WTC11 (cell line): ENCODE measurements at regions not wholly inside any gene's neighbourhood (a gene's known extent, or its start where the extent isn't known, plus 50 kb on each side); places are given as distances from the start of the nearest gene placed in this dataset.

Experiments used
- ATAC-seq: fragments of 200-7000 bp; cut with Tn5 transposase; 2 replicates; pipeline ENCODE4 v1.10.0; 2021; ENCODE audit warnings: mild to moderate bottlenecking, moderate library complexity
- CTCF ChIA-PET: fragments of 300-600 bp; sonication (Branson Sonifier 250); formaldehyde crosslinking; loops from one replicate; lab custom pipeline; 2021; ENCODE audit warnings: antibody characterized with exemption; lab: Charles Lee
- POLR2A ChIA-PET: fragments of 350-600 bp; sonication (Branson Sonifier 250); formaldehyde crosslinking; loops from one replicate; lab custom pipeline; 2021; ENCODE audit warnings: antibody characterized with exemption; lab: Charles Lee
- DNase-seq: peaks from one replicate; pipeline ENCODE4 v3.0.0; 2021; ENCODE audit warnings: low spot score
- H3K27ac Mint-ChIP-seq: 2 replicates; pipeline ENCODE4 v1.8.0; 2021; ENCODE audit warnings: mixed read lengths
- H3K27me3 Mint-ChIP-seq: 2 replicates; pipeline ENCODE4 v1.8.0; 2021; ENCODE audit warnings: low read depth, mild to moderate bottlenecking, moderate library complexity, mixed read lengths
- H3K36me3 Mint-ChIP-seq: 2 replicates; pipeline ENCODE4 v1.8.0; 2021; ENCODE audit warnings: mixed read lengths
- H3K4me1 Mint-ChIP-seq: 2 replicates; pipeline ENCODE4 v1.8.0; 2022; ENCODE audit warnings: mixed read lengths
- H3K4me3 Mint-ChIP-seq: 2 replicates; pipeline ENCODE4 v1.8.0; 2021; ENCODE audit warnings: mild to moderate bottlenecking, moderate library complexity, mixed read lengths
- H3K9me3 Mint-ChIP-seq: 2 replicates; pipeline ENCODE4 v1.8.0; 2021; ENCODE audit warnings: mixed read lengths
- ATF3 ChIP-seq: sonication (generic); formaldehyde crosslinking; conservative IDR thresholded peaks from 2 replicates; pipeline ENCODE4 v1.8.1; 2022; ENCODE audit warnings: mild to moderate bottlenecking, missing genetic modification reagents
- CTCF ChIP-seq: fragments of 200-600 bp; IDR thresholded peaks from 2 replicates; pipeline ENCODE4 v1.8.0; 2022; ENCODE audit warnings: antibody characterized with exemption
- E2F4 ChIP-seq: sonication (generic); formaldehyde crosslinking; IDR thresholded peaks from 2 replicates; pipeline ENCODE4 v1.8.1; 2022; ENCODE audit warnings: low read depth, mild to moderate bottlenecking, moderate library complexity, missing genetic modification reagents, borderline replicate concordance
- ELF4 ChIP-seq: sonication (generic); formaldehyde crosslinking; IDR thresholded peaks from 2 replicates; pipeline ENCODE4 v1.8.1; 2022; ENCODE audit warnings: low read depth, mild to moderate bottlenecking, moderate library complexity, missing genetic modification reagents
- FOXJ3 ChIP-seq: sonication (generic); formaldehyde crosslinking; IDR thresholded peaks from 2 replicates; pipeline ENCODE4 v1.9.0; 2021; ENCODE audit warnings: missing genetic modification reagents, mild to moderate bottlenecking, borderline replicate concordance
- FOXP1 ChIP-seq: sonication (generic); formaldehyde crosslinking; IDR thresholded peaks from 2 replicates; pipeline ENCODE4 v1.8.0; 2022; ENCODE audit warnings: missing genetic modification reagents, mild to moderate bottlenecking, moderate library complexity, borderline replicate concordance
- GTF2I ChIP-seq: fragments of 250-450 bp; sonication (Bioruptor Pico); conservative IDR thresholded peaks from 2 replicates; pipeline ENCODE4 v1.4.0; 2021; ENCODE audit warnings: mild to moderate bottlenecking
- HMGXB4 ChIP-seq: sonication (generic); formaldehyde crosslinking; IDR thresholded peaks from 2 replicates; pipeline ENCODE4 v1.8.1; 2023; ENCODE audit warnings: mild to moderate bottlenecking, moderate library complexity, missing genetic modification reagents
- KAT7 ChIP-seq: sonication (generic); formaldehyde crosslinking; IDR thresholded peaks from 2 replicates; pipeline ENCODE4 v1.8.1; 2023; ENCODE audit warnings: missing genetic modification reagents, mild to moderate bottlenecking, borderline replicate concordance
- NFYB ChIP-seq: sonication (generic); formaldehyde crosslinking; conservative IDR thresholded peaks from 2 replicates; pipeline ENCODE4 v1.8.0; 2022; ENCODE audit warnings: low read depth, missing genetic modification reagents
- SMAD3 ChIP-seq: sonication (generic); formaldehyde crosslinking; IDR thresholded peaks from 2 replicates; pipeline ENCODE4 v1.8.0; 2022; ENCODE audit warnings: missing genetic modification reagents, mild to moderate bottlenecking, borderline replicate concordance
- SOX15 ChIP-seq: fragments of 250-450 bp; sonication (Bioruptor Pico); IDR thresholded peaks from 2 replicates; pipeline ENCODE4 v1.9.0; 2021; ENCODE audit warnings: mild to moderate bottlenecking
- TCF7 ChIP-seq: sonication (generic); formaldehyde crosslinking; IDR thresholded peaks from 2 replicates; pipeline ENCODE4 v1.8.0; 2022; ENCODE audit warnings: mild to moderate bottlenecking, low read depth, missing genetic modification reagents, moderate library complexity
- TEAD1 ChIP-seq: sonication (generic); formaldehyde crosslinking; IDR thresholded peaks from 2 replicates; pipeline ENCODE4 v1.8.0; 2022; ENCODE audit warnings: mild to moderate bottlenecking, missing genetic modification reagents
- TP53 ChIP-seq: sonication (generic); formaldehyde crosslinking; IDR thresholded peaks from 2 replicates; pipeline ENCODE4 v1.8.1; 2023; ENCODE audit warnings: mild to moderate bottlenecking, missing genetic modification reagents
- ZNF121 ChIP-seq: sonication (generic); formaldehyde crosslinking; IDR thresholded peaks from 2 replicates; pipeline ENCODE4 v1.8.0; 2023; ENCODE audit warnings: missing genetic modification reagents
- ZNF263 ChIP-seq: sonication (generic); formaldehyde crosslinking; IDR thresholded peaks from 2 replicates; pipeline ENCODE4 v1.8.1; 2022; ENCODE audit warnings: low read depth, mild to moderate bottlenecking, moderate library complexity, missing genetic modification reagents
- ZNF416 ChIP-seq: fragments of 250-450 bp; sonication (Bioruptor Pico); IDR thresholded peaks from 2 replicates; pipeline ENCODE4 v1.9.0; 2021; ENCODE audit warnings: mild to moderate bottlenecking, inconsistent platforms
- TF ChIP-seq, protein P1 (sequence below): sonication (generic); formaldehyde crosslinking; IDR thresholded peaks from 2 replicates; pipeline ENCODE4 v1.8.1; 2023; ENCODE audit warnings: mild to moderate bottlenecking, missing genetic modification reagents
- TF ChIP-seq, protein P2 (sequence below): sonication (generic); formaldehyde crosslinking; IDR thresholded peaks from 2 replicates; pipeline ENCODE4 v1.8.1; 2023; ENCODE audit warnings: mild to moderate bottlenecking, missing genetic modification reagents, borderline replicate concordance
- TF ChIP-seq, protein P3 (sequence below): fragments of 250-450 bp; sonication (Bioruptor Pico); IDR thresholded peaks from 2 replicates; pipeline ENCODE4 v1.9.0; 2021; ENCODE audit warnings: mild to moderate bottlenecking
- TF ChIP-seq, protein P4 (sequence below): sonication (generic); formaldehyde crosslinking; IDR thresholded peaks from 2 replicates; pipeline ENCODE4 v1.8.1; 2022; ENCODE audit warnings: mild to moderate bottlenecking, moderate library complexity, missing genetic modification reagents

DNA sequence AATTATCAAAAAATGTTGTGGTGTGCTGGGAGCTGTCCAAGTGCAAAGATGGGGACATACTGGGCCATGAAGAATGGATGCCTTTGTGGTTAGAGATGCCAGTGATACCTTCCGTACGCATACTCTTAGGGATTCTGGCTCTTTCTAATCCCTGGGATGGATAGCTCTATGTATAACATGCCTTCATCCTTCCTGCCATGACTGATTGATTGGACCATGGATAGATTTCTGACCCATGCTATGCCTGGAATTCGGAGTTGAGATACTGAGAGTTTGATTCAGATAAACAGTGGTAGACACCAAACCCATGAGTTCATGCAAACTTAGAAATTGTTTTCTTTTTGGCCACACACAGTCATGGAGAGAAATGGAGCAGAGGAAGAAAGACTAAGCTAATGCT lies 147.2 kb upstream of the WDFY3 start:
- Mint-ChIP-seq H3K27me3 (no peaks in the 10 kb centered on the region), H3K27ac (no peak overlapping the region), H3K4me3 (no peak overlapping the region), H3K4me1 (0 out of 2 replicates have a peak, but pooled peaks cover 3% of the 10 kb centered on the region), H3K36me3 (no peaks in the 10 kb centered on the region), H3K9me3 (peaks cover 19% of the 10 kb centered on the region)
- TF ChIP-seq, protein P1, sequence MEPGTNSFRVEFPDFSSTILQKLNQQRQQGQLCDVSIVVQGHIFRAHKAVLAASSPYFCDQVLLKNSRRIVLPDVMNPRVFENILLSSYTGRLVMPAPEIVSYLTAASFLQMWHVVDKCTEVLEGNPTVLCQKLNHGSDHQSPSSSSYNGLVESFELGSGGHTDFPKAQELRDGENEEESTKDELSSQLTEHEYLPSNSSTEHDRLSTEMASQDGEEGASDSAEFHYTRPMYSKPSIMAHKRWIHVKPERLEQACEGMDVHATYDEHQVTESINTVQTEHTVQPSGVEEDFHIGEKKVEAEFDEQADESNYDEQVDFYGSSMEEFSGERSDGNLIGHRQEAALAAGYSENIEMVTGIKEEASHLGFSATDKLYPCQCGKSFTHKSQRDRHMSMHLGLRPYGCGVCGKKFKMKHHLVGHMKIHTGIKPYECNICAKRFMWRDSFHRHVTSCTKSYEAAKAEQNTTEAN (CRISPR knock-in tag) = no peak
- TF ChIP-seq KAT7 (CRISPR knock-in tag) = no peak
- no peak for TF ChIP-seq FOXP1 (CRISPR knock-in tag)
- TF ChIP-seq HMGXB4 (CRISPR knock-in tag) = no peak
- TF ChIP-seq ZNF121 (CRISPR knock-in tag) = no peak
- no peak for TF ChIP-seq TP53 (CRISPR knock-in tag)
- no peak for TF ChIP-seq ELF4 (CRISPR knock-in tag)
- TF ChIP-seq E2F4 (CRISPR knock-in tag) = no peak
- TF ChIP-seq ZNF416 (CRISPR knock-in tag) = no peak
- no peak for TF ChIP-seq ATF3
- TF ChIP-seq CTCF = no peak
- no peak for TF ChIP-seq TEAD1 (CRISPR knock-in tag)
- TF ChIP-seq FOXJ3 = no peak
- TF ChIP-seq, protein P2, sequence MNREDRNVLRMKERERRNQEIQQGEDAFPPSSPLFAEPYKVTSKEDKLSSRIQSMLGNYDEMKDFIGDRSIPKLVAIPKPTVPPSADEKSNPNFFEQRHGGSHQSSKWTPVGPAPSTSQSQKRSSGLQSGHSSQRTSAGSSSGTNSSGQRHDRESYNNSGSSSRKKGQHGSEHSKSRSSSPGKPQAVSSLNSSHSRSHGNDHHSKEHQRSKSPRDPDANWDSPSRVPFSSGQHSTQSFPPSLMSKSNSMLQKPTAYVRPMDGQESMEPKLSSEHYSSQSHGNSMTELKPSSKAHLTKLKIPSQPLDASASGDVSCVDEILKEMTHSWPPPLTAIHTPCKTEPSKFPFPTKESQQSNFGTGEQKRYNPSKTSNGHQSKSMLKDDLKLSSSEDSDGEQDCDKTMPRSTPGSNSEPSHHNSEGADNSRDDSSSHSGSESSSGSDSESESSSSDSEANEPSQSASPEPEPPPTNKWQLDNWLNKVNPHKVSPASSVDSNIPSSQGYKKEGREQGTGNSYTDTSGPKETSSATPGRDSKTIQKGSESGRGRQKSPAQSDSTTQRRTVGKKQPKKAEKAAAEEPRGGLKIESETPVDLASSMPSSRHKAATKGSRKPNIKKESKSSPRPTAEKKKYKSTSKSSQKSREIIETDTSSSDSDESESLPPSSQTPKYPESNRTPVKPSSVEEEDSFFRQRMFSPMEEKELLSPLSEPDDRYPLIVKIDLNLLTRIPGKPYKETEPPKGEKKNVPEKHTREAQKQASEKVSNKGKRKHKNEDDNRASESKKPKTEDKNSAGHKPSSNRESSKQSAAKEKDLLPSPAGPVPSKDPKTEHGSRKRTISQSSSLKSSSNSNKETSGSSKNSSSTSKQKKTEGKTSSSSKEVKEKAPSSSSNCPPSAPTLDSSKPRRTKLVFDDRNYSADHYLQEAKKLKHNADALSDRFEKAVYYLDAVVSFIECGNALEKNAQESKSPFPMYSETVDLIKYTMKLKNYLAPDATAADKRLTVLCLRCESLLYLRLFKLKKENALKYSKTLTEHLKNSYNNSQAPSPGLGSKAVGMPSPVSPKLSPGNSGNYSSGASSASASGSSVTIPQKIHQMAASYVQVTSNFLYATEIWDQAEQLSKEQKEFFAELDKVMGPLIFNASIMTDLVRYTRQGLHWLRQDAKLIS (CRISPR knock-in tag) = no peak
- no peak for TF ChIP-seq SOX15
- ATAC-seq (no peak), DNase-seq (no peak)
- POLR2A ChIA-PET = no interaction called here
- CTCF ChIA-PET = no interaction called here

DNA sequence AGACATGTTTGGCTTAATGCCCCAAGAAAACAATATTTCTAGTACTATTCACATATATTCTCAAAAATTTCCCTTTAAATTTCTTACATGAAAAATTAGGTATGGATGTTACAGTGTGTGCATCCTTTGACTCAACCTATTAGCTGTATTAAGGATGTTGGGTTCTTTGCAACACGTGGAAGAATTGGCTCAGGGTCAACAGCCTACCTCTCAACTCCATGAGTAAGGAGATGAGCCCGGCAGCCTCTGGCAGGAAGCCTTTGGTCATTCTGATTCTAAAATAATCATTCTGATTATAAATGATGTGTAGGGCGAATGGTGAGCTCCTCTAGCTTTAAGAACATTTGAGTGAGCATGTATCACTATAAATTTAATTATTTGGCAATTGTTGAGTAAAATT lies 148.0 kb upstream of the WDFY3 start:
- ChIA-PET CTCF (no interaction called here), POLR2A (no interaction called here)
- Mint-ChIP-seq H3K4me3 (no peak overlapping the region), H3K36me3 (no peaks in the 10 kb centered on the region), H3K4me1 (0 out of 2 replicates have a peak, but pooled peaks cover 3% of the 10 kb centered on the region), H3K27ac (no peak overlapping the region), H3K9me3 (peaks cover 25% of the 10 kb centered on the region), H3K27me3 (no peaks in the 10 kb centered on the region)
- ATAC-seq (no peak), DNase-seq (no peak)
- TF ChIP-seq, protein P3, sequence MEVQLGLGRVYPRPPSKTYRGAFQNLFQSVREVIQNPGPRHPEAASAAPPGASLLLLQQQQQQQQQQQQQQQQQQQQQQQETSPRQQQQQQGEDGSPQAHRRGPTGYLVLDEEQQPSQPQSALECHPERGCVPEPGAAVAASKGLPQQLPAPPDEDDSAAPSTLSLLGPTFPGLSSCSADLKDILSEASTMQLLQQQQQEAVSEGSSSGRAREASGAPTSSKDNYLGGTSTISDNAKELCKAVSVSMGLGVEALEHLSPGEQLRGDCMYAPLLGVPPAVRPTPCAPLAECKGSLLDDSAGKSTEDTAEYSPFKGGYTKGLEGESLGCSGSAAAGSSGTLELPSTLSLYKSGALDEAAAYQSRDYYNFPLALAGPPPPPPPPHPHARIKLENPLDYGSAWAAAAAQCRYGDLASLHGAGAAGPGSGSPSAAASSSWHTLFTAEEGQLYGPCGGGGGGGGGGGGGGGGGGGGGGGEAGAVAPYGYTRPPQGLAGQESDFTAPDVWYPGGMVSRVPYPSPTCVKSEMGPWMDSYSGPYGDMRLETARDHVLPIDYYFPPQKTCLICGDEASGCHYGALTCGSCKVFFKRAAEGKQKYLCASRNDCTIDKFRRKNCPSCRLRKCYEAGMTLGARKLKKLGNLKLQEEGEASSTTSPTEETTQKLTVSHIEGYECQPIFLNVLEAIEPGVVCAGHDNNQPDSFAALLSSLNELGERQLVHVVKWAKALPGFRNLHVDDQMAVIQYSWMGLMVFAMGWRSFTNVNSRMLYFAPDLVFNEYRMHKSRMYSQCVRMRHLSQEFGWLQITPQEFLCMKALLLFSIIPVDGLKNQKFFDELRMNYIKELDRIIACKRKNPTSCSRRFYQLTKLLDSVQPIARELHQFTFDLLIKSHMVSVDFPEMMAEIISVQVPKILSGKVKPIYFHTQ (CRISPR knock-in tag) = no peak
- no peak for TF ChIP-seq ZNF263 (CRISPR knock-in tag)
- TF ChIP-seq ZNF416 (CRISPR knock-in tag) = no peak
- TF ChIP-seq GTF2I (CRISPR knock-in tag) = no peak
- TF ChIP-seq TCF7 (CRISPR knock-in tag) = no peak
- no peak for TF ChIP-seq NFYB (CRISPR knock-in tag)
- TF ChIP-seq ZNF121 (CRISPR knock-in tag) = no peak
- TF ChIP-seq, protein P4, sequence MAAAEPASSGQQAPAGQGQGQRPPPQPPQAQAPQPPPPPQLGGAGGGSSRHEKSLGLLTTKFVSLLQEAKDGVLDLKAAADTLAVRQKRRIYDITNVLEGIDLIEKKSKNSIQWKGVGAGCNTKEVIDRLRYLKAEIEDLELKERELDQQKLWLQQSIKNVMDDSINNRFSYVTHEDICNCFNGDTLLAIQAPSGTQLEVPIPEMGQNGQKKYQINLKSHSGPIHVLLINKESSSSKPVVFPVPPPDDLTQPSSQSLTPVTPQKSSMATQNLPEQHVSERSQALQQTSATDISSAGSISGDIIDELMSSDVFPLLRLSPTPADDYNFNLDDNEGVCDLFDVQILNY = no peak
- TF ChIP-seq SMAD3 (CRISPR knock-in tag) = no peak
